ENCODE measurements at regions not wholly inside any gene's neighbourhood (a gene's known extent, or its start where the extent isn't known, plus 50 kb on each side); places are given as distances from the start of the nearest gene placed in this dataset.

- WGBS (ENCODE audit: insufficient coverage), result no CpG with 5 or more reads among the region's 7 CpGs
- Histone ChIP-seq H3K27me3 (ENCODE audit: control insufficient read depth, insufficient read depth, low read length) (no peaks in the 10 kb centered on the region), H3K27ac (ENCODE audit: low read depth, low read length) (no peak overlapping the region), H3K4me3 (ENCODE audit: low read depth, low read length) (no peak overlapping the region), H3K4me1 (ENCODE audit: control insufficient read depth, insufficient read depth, low read length) (no peaks in the 10 kb centered on the region), H3K9me3 (ENCODE audit: control insufficient read depth, insufficient read depth, low read length) (peaks cover 1% of the 10 kb centered on the region), H3K36me3 (ENCODE audit: control insufficient read depth, insufficient read depth, low read length) (no peaks in the 10 kb centered on the region)
- DNase-seq (ENCODE audit: low read depth in 4 of 6, low spot score in 6 of 6), result peak in 1 of 6 donors; percentile 59
Measured at GRCh38 chr5:56440871-56441740, 208.0 kb upstream of the ANKRD55 start.

- no peak for DNase-seq (ENCODE audit: low read depth in 4 of 6, low spot score in 6 of 6)
- 80% methylated on average over 1 of the region's 3 CpGs for WGBS (ENCODE audit: insufficient coverage)
- Histone ChIP-seq H3K36me3 (ENCODE audit: control insufficient read depth, insufficient read depth, low read length) (no peaks in the 10 kb centered on the region), H3K4me3 (ENCODE audit: low read depth, low read length) (no peak overlapping the region), H3K4me1 (ENCODE audit: control insufficient read depth, insufficient read depth, low read length) (no peaks in the 10 kb centered on the region), H3K27me3 (ENCODE audit: control insufficient read depth, insufficient read depth, low read length) (no peaks in the 10 kb centered on the region), H3K27ac (ENCODE audit: low read depth, low read length) (no peak overlapping the region), H3K9me3 (ENCODE audit: control insufficient read depth, insufficient read depth, low read length) (no peaks in the 10 kb centered on the region)
Measured at GRCh38 chr5:56434986-56435385, 201.9 kb upstream of the ANKRD55 start.

- no peak for DNase-seq (ENCODE audit: low read depth in 4 of 6, low spot score in 6 of 6)
- no CpG with 5 or more reads among the region's 2 CpGs for WGBS (ENCODE audit: insufficient coverage)
- Histone ChIP-seq H3K27me3 (ENCODE audit: control insufficient read depth, insufficient read depth, low read length) (no peaks in the 10 kb centered on the region), H3K36me3 (ENCODE audit: control insufficient read depth, insufficient read depth, low read length) (no peaks in the 10 kb centered on the region), H3K27ac (ENCODE audit: low read depth, low read length) (no peak overlapping the region), H3K4me3 (ENCODE audit: low read depth, low read length) (no peak overlapping the region), H3K4me1 (ENCODE audit: control insufficient read depth, insufficient read depth, low read length) (no peaks in the 10 kb centered on the region), H3K9me3 (ENCODE audit: control insufficient read depth, insufficient read depth, low read length) (no peaks in the 10 kb centered on the region)
Measured at GRCh38 chr5:56433039-56433617, 200.0 kb upstream of the ANKRD55 start.

GRCh38 chr5:56432321-56432720 lies 199.2 kb upstream of the ANKRD55 start:
- H3K36me3 ChIP-seq (ENCODE audit: control insufficient read depth, insufficient read depth, low read length), result no peaks in the 10 kb centered on the region
- H3K9me3 ChIP-seq (ENCODE audit: control insufficient read depth, insufficient read depth, low read length), result no peaks in the 10 kb centered on the region
- H3K27me3 ChIP-seq (ENCODE audit: control insufficient read depth, insufficient read depth, low read length), result no peaks in the 10 kb centered on the region
- no peak overlapping the region for H3K4me3 ChIP-seq (ENCODE audit: low read depth, low read length)
- no peaks in the 10 kb centered on the region for H3K4me1 ChIP-seq (ENCODE audit: control insufficient read depth, insufficient read depth, low read length)
- no peak overlapping the region for H3K27ac ChIP-seq (ENCODE audit: low read depth, low read length)
- DNase-seq (ENCODE audit: low read depth in 4 of 6, low spot score in 6 of 6), result no peak

GRCh38 chr5:56430422-56430821 lies 197.3 kb upstream of the ANKRD55 start:
- Histone ChIP-seq H3K4me1 (ENCODE audit: control insufficient read depth, insufficient read depth, low read length) (no peaks in the 10 kb centered on the region), H3K4me3 (ENCODE audit: low read depth, low read length) (no peak overlapping the region), H3K9me3 (ENCODE audit: control insufficient read depth, insufficient read depth, low read length) (no peaks in the 10 kb centered on the region), H3K36me3 (ENCODE audit: control insufficient read depth, insufficient read depth, low read length) (no peaks in the 10 kb centered on the region), H3K27me3 (ENCODE audit: control insufficient read depth, insufficient read depth, low read length) (no peaks in the 10 kb centered on the region), H3K27ac (ENCODE audit: low read depth, low read length) (no peak overlapping the region)
- no peak for DNase-seq (ENCODE audit: low read depth in 4 of 6, low spot score in 6 of 6)
- WGBS (ENCODE audit: insufficient coverage), result no CpG with 5 or more reads among the region's 1 CpG

DNA sequence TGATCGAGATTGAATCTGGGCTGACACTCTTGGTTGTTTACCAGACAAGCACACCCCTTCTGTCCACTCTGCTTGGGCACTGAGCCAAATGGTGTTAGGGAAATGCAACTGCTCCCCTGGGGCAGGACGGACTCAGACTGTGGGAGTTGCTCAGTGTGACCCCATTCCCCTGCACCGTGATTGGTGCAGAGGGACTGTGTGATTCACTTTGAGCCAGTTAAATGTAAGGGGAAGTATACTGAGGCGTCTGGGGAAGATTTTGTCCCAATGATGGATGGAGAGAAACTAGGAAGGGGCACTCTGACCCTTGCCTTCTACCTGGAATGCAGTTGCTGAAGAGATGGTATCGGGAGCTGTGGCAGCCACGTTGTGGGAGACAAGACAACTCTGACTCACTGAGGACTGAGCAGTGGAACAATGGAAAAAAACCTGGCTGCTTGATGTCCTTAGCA lies 196.0 kb upstream of the ANKRD55 start:
- no peaks in the 10 kb centered on the region for H3K9me3 ChIP-seq (ENCODE audit: control insufficient read depth, insufficient read depth, low read length)
- no peak for DNase-seq (ENCODE audit: low read depth in 4 of 6, low spot score in 6 of 6)
- no peaks in the 10 kb centered on the region for H3K36me3 ChIP-seq (ENCODE audit: control insufficient read depth, insufficient read depth, low read length)
- H3K27me3 ChIP-seq (ENCODE audit: control insufficient read depth, insufficient read depth, low read length), result no peaks in the 10 kb centered on the region
- 79% methylated on average over 5 of the region's 6 CpGs for WGBS (ENCODE audit: insufficient coverage)
- no peak overlapping the region for H3K4me3 ChIP-seq (ENCODE audit: low read depth, low read length)
- no peaks in the 10 kb centered on the region for H3K4me1 ChIP-seq (ENCODE audit: control insufficient read depth, insufficient read depth, low read length)
- no peak overlapping the region for H3K27ac ChIP-seq (ENCODE audit: low read depth, low read length)

- no peak overlapping the region for H3K4me3 ChIP-seq (ENCODE audit: low read depth, low read length)
- H3K36me3 ChIP-seq (ENCODE audit: control insufficient read depth, insufficient read depth, low read length), result no peaks in the 10 kb centered on the region
- no peak overlapping the region for H3K27ac ChIP-seq (ENCODE audit: low read depth, low read length)
- 48% methylated on average over 3 of the region's 4 CpGs for WGBS (ENCODE audit: insufficient coverage)
- no peaks in the 10 kb centered on the region for H3K27me3 ChIP-seq (ENCODE audit: control insufficient read depth, insufficient read depth, low read length)
- H3K9me3 ChIP-seq (ENCODE audit: control insufficient read depth, insufficient read depth, low read length), result no peaks in the 10 kb centered on the region
- H3K4me1 ChIP-seq (ENCODE audit: control insufficient read depth, insufficient read depth, low read length), result no peaks in the 10 kb centered on the region
- DNase-seq (ENCODE audit: low read depth in 4 of 6, low spot score in 6 of 6), result peak in 1 of 6 donors; percentile 60
Measured at GRCh38 chr5:56426693-56427092, 193.6 kb upstream of the ANKRD55 start.

DNA sequence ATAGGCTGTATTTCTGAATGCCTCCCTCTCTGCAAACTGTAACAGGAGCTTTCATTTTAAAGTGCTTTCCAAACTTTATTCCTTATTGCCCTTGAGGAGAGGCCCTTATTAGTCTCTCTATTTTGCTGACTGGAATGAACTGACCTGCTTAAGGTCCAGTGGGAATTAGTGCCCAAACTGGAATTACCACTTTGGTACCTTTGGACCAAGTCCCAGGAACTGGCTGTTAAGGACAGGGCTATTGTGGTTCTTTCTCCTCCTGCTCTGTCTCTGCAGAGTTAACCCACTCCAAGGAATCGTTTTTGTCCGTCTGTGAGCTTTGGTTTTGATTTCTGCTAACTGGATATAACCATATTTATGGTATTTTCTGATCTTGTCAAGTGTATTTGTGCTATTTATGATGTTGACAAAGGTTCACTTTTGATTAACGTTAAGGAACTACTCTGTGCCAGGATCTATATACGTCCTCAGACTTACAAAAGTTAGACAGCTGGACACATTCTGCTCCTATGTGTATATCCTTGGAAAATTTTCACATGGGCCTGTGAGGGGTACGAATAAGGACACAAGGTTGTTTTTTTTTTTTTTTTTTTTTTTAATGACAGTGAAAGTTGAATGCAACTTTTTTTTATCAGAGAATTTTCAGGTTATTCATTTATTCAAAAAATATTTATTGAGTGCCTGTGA lies 189.1 kb upstream of the ANKRD55 start:
- DNase-seq (ENCODE audit: low read depth in 4 of 6, low spot score in 6 of 6), result peak in 1 of 6 donors; percentile 35
- no peaks in the 10 kb centered on the region for H3K4me1 ChIP-seq (ENCODE audit: control insufficient read depth, insufficient read depth, low read length)
- H3K9me3 ChIP-seq (ENCODE audit: control insufficient read depth, insufficient read depth, low read length), result peaks cover 10% of the 10 kb centered on the region
- whole genome bisulfite sequencing (ENCODE audit: insufficient coverage), result 100% methylated on average over 1 of the region's 5 CpGs
- no peak overlapping the region for H3K27ac ChIP-seq (ENCODE audit: low read depth, low read length)
- no peaks in the 10 kb centered on the region for H3K36me3 ChIP-seq (ENCODE audit: control insufficient read depth, insufficient read depth, low read length)
- H3K27me3 ChIP-seq (ENCODE audit: control insufficient read depth, insufficient read depth, low read length), result no peaks in the 10 kb centered on the region
- H3K4me3 ChIP-seq (ENCODE audit: low read depth, low read length), result no peak overlapping the region

GRCh38 chr5:56421246-56422075 lies 188.3 kb upstream of the ANKRD55 start:
- Histone ChIP-seq H3K4me3 (ENCODE audit: low read depth, low read length) (no peak overlapping the region), H3K36me3 (ENCODE audit: control insufficient read depth, insufficient read depth, low read length) (no peaks in the 10 kb centered on the region), H3K9me3 (ENCODE audit: control insufficient read depth, insufficient read depth, low read length) (peaks cover 10% of the 10 kb centered on the region), H3K27ac (ENCODE audit: low read depth, low read length) (no peak overlapping the region), H3K4me1 (ENCODE audit: control insufficient read depth, insufficient read depth, low read length) (no peaks in the 10 kb centered on the region), H3K27me3 (ENCODE audit: control insufficient read depth, insufficient read depth, low read length) (no peaks in the 10 kb centered on the region)
- DNase-seq (ENCODE audit: low read depth in 4 of 6, low spot score in 6 of 6), result no peak
- no CpG with 5 or more reads among the region's 6 CpGs for WGBS (ENCODE audit: insufficient coverage)

All from spinal cord (tissue), 9 donors.